Fibroblast of the aortic adventitia (primary cell): ENCODE measurements at regions not wholly inside any gene's neighbourhood (a gene's known extent, or its start where the extent isn't known, plus 50 kb on each side); places are given as distances from the start of the nearest gene placed in this dataset.

Experiments used
- DNase-seq: peaks from one replicate; pipeline ENCODE4 v3.0.0-alpha.2; 2010; ENCODE audit warnings: low read depth
- H3K4me3 ChIP-seq: 2 replicates; pipeline ENCODE4 v1.5.1; 2011; ENCODE audit warnings: low read depth, mild to moderate bottlenecking, control low read depth, low read length, moderate library complexity
- CTCF ChIP-seq: IDR thresholded peaks from 2 replicates; pipeline ENCODE4 v1.5.1; 2011; ENCODE audit warnings: mild to moderate bottlenecking, low read length, control low read depth, inconsistent platforms; ENCODE audit not compliant: insufficient read depth

- no peak for TF ChIP-seq CTCF
- DNase-seq: no peak
- H3K4me3 ChIP-seq: no peak overlapping the region
Observed at GRCh38 chr10:55837273-55837672, 523.8 kb downstream of the ZWINT start.

GRCh38 chr10:55822096-55822495 lies 539.0 kb downstream of the ZWINT start:
- DNase-seq: no peak
- no peak overlapping the region for H3K4me3 ChIP-seq
- no peak for TF ChIP-seq CTCF

GRCh38 chr10:55820478-55820877 lies 540.6 kb downstream of the ZWINT start:
- no peak for DNase-seq
- no peak for TF ChIP-seq CTCF
- H3K4me3 ChIP-seq: no peak overlapping the region

GRCh38 chr10:55820071-55820470 lies 541.0 kb downstream of the ZWINT start:
- no peak for TF ChIP-seq CTCF
- H3K4me3 ChIP-seq: no peak overlapping the region
- no peak for DNase-seq

- H3K4me3 ChIP-seq: no peak overlapping the region
- TF ChIP-seq CTCF: no peak
- no peak for DNase-seq
Observed at GRCh38 chr10:55813451-55814170, 547.4 kb downstream of the ZWINT start.

GRCh38 chr10:55803055-55803454 lies 558.0 kb downstream of the ZWINT start:
- TF ChIP-seq CTCF: no peak
- H3K4me3 ChIP-seq: no peak overlapping the region
- DNase-seq: no peak

GRCh38 chr10:55801353-55801661 lies 559.8 kb downstream of the ZWINT start:
- H3K4me3 ChIP-seq: no peak overlapping the region
- TF ChIP-seq CTCF: no peak
- no peak for DNase-seq
